Colonic mucosa (tissue), 4 donors: ENCODE measurements at regions not wholly inside any gene's neighbourhood (a gene's known extent, or its start where the extent isn't known, plus 50 kb on each side); places are given as distances from the start of the nearest gene placed in this dataset.

Experiments used
- DNase-seq: peaks from one replicate; pipeline ENCODE4 v3.0.0-alpha.2; 2020
- H3K27ac ChIP-seq: fragments of 200-600 bp; one replicate; pipeline ENCODE4 v1.8.0; 2021
- H3K27me3 ChIP-seq: fragments of 200-600 bp; one replicate; pipeline ENCODE4 v1.8.0; 2021
- H3K36me3 ChIP-seq: fragments of 200-600 bp; one replicate; pipeline ENCODE4 v1.8.0; 2021
- H3K4me1 ChIP-seq: fragments of 200-600 bp; one replicate; pipeline ENCODE4 v1.8.0; 2021; ENCODE audit warnings: mild to moderate bottlenecking
- H3K4me3 ChIP-seq: fragments of 200-600 bp; one replicate; pipeline ENCODE4 v1.8.0; 2021
- H3K9ac ChIP-seq, 2 donors: one replicate each; pipeline ENCODE4 v1.7.0; 2013; ENCODE audit warnings: control low read depth in 2 of 2, low read depth in 2 of 2, low read length in 2 of 2
- H3K9me3 ChIP-seq: fragments of 200-600 bp; one replicate; pipeline ENCODE4 v1.8.0; 2021
- intact Hi-C: fragments of 100-400 bp; cut with DNase I; formaldehyde crosslinking; loops from one replicate; pipeline ENCODE4 v1.14.1; 2022
- TF ChIP-seq, protein P1 (sequence below): fragments of 200-600 bp; IDR thresholded peaks from one replicate; pipeline ENCODE4 v1.8.0; 2022; ENCODE audit warnings: antibody characterized with exemption, mild to moderate bottlenecking
- donor health status: healthy.
- donor health status: DM: no; HTN: no; CAD: no.
- donor health status: DM: no; HTN: no; CAD: no.

DNA sequence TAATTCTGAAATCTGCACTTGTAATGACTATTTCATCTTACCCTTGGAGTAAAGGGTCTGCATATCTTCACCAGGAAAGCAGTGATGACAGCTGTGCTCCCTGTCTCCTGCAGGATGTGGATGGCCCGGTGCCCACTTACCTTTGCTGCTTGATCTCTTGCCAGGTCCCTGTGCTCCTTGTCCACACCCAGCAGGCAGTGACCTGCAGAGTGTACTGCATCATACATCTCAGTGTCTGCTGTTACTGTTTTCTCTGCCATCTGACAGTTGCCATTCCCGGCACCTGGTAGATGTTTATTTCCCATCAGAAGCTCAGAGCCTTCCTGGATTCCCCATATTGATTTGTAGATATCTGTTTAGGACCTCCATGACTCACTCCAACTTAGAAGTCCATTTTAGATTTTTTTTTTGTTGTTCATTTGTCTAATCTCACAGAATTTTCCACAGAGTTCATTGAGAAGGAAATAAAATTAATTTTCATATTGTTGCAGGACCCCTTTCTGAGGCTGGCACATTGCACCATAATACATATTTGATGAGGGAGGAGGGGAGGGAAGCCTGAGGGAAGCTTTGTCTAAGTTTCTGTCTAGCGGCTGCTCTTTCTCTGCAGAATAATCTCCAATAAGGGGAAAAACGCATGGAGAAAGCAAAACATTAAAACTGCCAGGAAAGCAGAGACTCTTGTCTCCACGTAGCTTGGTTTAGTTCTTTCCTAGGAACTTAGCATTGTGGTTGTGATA is 697.5 kb upstream of the RAB6C start:
- H3K9me3 ChIP-seq, result no peaks in the 10 kb centered on the region
- no peak overlapping the region for H3K9ac ChIP-seq
- intact Hi-C loops, result no loop called here
- H3K4me1 ChIP-seq, result no peaks in the 10 kb centered on the region
- DNase-seq, result no peak
- TF ChIP-seq, protein P1, sequence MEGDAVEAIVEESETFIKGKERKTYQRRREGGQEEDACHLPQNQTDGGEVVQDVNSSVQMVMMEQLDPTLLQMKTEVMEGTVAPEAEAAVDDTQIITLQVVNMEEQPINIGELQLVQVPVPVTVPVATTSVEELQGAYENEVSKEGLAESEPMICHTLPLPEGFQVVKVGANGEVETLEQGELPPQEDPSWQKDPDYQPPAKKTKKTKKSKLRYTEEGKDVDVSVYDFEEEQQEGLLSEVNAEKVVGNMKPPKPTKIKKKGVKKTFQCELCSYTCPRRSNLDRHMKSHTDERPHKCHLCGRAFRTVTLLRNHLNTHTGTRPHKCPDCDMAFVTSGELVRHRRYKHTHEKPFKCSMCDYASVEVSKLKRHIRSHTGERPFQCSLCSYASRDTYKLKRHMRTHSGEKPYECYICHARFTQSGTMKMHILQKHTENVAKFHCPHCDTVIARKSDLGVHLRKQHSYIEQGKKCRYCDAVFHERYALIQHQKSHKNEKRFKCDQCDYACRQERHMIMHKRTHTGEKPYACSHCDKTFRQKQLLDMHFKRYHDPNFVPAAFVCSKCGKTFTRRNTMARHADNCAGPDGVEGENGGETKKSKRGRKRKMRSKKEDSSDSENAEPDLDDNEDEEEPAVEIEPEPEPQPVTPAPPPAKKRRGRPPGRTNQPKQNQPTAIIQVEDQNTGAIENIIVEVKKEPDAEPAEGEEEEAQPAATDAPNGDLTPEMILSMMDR, result no peak
- H3K27ac ChIP-seq, result no peak overlapping the region
- H3K27me3 ChIP-seq, result no peaks in the 10 kb centered on the region
- H3K4me3 ChIP-seq, result no peak overlapping the region
- no peaks in the 10 kb centered on the region for H3K36me3 ChIP-seq

DNA sequence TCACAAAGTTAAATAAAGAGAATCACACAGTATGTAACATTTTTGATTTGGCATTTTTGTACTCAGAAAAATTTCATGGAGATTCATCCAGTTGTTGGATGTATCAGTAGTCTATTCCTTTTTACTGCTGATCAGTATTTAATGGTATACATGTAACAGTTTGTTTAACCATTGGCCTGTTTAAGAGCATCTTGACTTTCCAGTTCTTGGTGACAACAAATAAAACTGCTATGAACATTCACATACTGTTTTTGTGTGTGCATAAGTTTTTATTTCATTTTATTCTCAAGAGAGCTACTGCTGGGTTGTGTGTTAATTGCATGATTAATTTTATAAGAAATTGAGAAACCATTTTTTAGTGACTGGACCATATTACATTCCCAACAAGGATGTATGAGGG is 694.5 kb upstream of the RAB6C start:
- Histone ChIP-seq H3K27me3 (no peaks in the 10 kb centered on the region), H3K4me1 (no peaks in the 10 kb centered on the region), H3K9me3 (no peaks in the 10 kb centered on the region), H3K9ac (no peak overlapping the region), H3K4me3 (no peak overlapping the region), H3K36me3 (no peaks in the 10 kb centered on the region), H3K27ac (no peak overlapping the region)
- TF ChIP-seq, protein P1, result no peak
- intact Hi-C loops, result no loop called here
- no peak for DNase-seq

DNA sequence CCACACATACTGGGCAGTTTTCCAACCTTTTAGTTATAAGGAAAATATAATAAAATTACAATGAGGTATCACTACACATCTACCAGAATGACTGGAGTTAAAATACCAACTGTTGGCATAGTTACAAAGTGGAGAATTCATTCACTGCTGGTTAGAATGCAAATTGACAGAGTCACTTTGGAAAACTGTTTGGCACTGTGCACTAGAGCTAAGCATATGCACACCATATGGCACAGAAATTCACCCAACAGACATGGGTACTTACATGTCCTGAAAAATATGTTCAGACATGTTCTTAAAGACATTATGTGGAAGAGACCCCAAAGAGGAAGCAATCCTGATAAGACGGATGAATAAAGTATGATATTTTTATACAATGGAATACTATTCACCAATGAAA is 686.1 kb upstream of the RAB6C start:
- no peaks in the 10 kb centered on the region for H3K4me1 ChIP-seq
- no peak overlapping the region for H3K27ac ChIP-seq
- no peaks in the 10 kb centered on the region for H3K27me3 ChIP-seq
- H3K36me3 ChIP-seq, result no peaks in the 10 kb centered on the region
- TF ChIP-seq, protein P1, result no peak
- no peak overlapping the region for H3K4me3 ChIP-seq
- H3K9ac ChIP-seq, result no peak overlapping the region
- no peaks in the 10 kb centered on the region for H3K9me3 ChIP-seq
- intact Hi-C loops, result no loop called here
- no peak for DNase-seq

DNA sequence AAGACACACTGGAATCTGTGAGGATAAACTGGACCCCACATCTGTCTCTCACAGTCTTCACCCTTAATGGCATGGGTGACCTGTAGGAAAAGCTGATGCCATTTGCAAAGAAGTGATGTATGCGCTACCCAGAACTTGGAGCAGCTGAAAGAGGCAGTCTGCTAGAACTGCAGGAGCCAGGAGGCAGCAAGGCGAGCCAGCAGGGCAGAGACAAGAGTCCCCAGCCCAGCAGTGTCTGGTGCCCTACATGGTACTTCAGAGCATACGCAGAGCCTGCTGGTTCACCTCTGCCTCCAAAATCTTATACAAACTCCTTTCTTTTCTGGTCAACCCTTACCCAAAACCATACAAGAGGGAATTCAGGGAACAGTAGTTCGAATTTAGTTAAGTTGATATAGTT is 683.1 kb upstream of the RAB6C start:
- H3K9ac ChIP-seq, result no peak overlapping the region
- intact Hi-C loops, result no loop called here
- no peaks in the 10 kb centered on the region for H3K36me3 ChIP-seq
- DNase-seq, result no peak
- H3K27ac ChIP-seq, result no peak overlapping the region
- TF ChIP-seq, protein P1, result no peak
- H3K4me3 ChIP-seq, result no peak overlapping the region
- H3K9me3 ChIP-seq, result no peaks in the 10 kb centered on the region
- H3K4me1 ChIP-seq, result no peaks in the 10 kb centered on the region
- no peaks in the 10 kb centered on the region for H3K27me3 ChIP-seq

DNA sequence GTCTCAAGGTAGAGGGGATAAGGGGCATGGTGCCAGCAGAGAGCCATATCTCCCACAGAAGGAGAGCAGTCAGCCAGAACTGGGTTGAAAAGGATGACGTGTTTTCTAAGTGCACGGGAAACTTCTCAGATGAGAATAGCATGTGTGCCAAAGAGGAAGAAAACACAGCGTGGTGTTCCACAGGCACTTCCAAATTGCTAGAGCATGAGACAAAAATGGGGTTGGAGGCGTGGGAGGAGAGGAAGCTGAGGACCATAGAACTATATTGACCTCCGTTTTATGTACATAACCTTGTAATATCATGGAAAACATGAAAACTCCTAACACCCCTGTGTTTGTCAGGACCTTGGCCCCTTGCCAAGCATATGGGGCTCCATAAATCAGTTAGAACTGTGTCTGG is 682.7 kb upstream of the RAB6C start:
- Histone ChIP-seq H3K4me3 (no peak overlapping the region), H3K27ac (no peak overlapping the region), H3K9ac (no peak overlapping the region), H3K27me3 (no peaks in the 10 kb centered on the region), H3K9me3 (no peaks in the 10 kb centered on the region), H3K36me3 (no peaks in the 10 kb centered on the region), H3K4me1 (no peaks in the 10 kb centered on the region)
- TF ChIP-seq, protein P1, result no peak
- no peak for DNase-seq
- intact Hi-C loops, result no loop called here
